ENCODE measurements at regions not wholly inside any gene's neighbourhood (a gene's known extent, or its start where the extent isn't known, plus 50 kb on each side); places are given as distances from the start of the nearest gene placed in this dataset.

DNA sequence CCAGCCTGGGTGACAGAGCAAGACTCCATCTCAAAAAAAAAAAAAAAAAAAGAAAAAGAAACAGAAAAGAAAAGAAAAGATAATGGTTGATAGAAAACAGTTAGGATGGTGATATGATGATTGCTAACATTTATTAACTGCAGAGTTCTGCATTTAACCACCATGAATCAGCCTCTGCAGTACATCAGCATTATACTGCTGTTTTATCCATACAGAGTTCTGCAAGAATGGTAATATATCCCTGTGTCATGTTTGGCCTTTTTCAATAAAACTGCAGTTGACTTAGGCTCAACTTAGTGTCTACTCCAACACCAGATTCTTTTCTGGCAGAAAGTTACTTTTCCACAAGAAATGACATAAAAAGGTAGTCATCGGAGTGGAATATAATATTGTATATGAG is 62.6 kb downstream of the DUSP6 start:
- H3K79me2 ChIP-seq (ENCODE audit: low read length) = no peaks in the 10 kb centered on the region
- H2AFZ ChIP-seq (ENCODE audit: low read length) = no peak overlapping the region
- no peak overlapping the region for H3K9ac ChIP-seq (ENCODE audit: low read length)
- TF ChIP-seq EZH2phosphoT487 (IDR thresholded peaks at IDR 0.05; ENCODE audit: borderline replicate concordance, low read length) (no peak), EZH2 (IDR thresholded peaks at IDR 0.05; ENCODE audit: low read length, unreplicated experiment) (no peak)
- TF ChIP-seq, protein P1, sequence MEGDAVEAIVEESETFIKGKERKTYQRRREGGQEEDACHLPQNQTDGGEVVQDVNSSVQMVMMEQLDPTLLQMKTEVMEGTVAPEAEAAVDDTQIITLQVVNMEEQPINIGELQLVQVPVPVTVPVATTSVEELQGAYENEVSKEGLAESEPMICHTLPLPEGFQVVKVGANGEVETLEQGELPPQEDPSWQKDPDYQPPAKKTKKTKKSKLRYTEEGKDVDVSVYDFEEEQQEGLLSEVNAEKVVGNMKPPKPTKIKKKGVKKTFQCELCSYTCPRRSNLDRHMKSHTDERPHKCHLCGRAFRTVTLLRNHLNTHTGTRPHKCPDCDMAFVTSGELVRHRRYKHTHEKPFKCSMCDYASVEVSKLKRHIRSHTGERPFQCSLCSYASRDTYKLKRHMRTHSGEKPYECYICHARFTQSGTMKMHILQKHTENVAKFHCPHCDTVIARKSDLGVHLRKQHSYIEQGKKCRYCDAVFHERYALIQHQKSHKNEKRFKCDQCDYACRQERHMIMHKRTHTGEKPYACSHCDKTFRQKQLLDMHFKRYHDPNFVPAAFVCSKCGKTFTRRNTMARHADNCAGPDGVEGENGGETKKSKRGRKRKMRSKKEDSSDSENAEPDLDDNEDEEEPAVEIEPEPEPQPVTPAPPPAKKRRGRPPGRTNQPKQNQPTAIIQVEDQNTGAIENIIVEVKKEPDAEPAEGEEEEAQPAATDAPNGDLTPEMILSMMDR (conservative IDR thresholded peaks at IDR 0.05; ENCODE audit: low read depth, low read length) = no peak
- no peaks in the 10 kb centered on the region for H3K27me3 ChIP-seq (ENCODE audit: low read length)
- ATAC-seq (peak; percentile 58), DNase-seq (peak; percentile 18)
- BruUV-seq (replicated peaks) = no TSS peak
- no peak overlapping the region for H3K4me3 ChIP-seq (ENCODE audit: low read length)
- no peaks in the 10 kb centered on the region for H3K36me3 ChIP-seq (ENCODE audit: low read depth, low read length)
- POLR2A ChIA-PET (ENCODE audit: unreplicated experiment) = no interaction called here
- CTCF ChIA-PET = no interaction called here
- no peak overlapping the region for H3K4me2 ChIP-seq (ENCODE audit: low read length)
- H3F3A ChIP-seq (ENCODE audit: low read length, unreplicated experiment) = no peaks in the 10 kb centered on the region
- H3K9me2 ChIP-seq (replicated peaks; ENCODE audit: low read length) = no peaks in the 10 kb centered on the region
- H3K4me1 ChIP-seq (ENCODE audit: insufficient read depth, low read length) = peaks cover 9% of the 10 kb centered on the region
- intact Hi-C loops (cut with micrococcal nuclease) = no loop called here
- no peaks in the 10 kb centered on the region for H3K9me3 ChIP-seq (ENCODE audit: low read length)
- peak overlapping the region; percentile 42; the same call in 1 of the 2 replicates for H3K27ac ChIP-seq (ENCODE audit: low read length)
- no peaks in the 10 kb centered on the region for H4K20me1 ChIP-seq (ENCODE audit: low read length)

DNA sequence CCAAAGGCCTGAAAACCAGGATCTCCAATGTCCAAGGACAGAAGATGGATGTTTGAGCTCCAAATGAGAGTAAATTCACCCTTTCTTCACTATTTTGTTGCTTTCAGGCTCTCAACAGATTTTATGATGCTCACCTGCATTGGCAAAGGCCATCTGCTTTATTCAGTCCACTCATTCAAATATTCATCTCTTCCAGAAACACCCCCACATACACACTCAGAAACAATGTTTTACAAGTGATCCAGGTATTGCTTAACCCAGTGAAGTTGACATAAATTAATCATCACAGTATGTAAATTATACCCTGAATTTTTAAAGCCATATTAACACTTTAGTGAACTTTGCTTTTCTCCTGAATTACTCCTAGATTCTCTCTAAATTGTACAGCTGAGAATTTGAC is 63.3 kb downstream of the DUSP6 start:
- H3K36me3 ChIP-seq (ENCODE audit: low read depth, low read length) = no peaks in the 10 kb centered on the region
- H3K4me3 ChIP-seq (ENCODE audit: low read length) = no peak overlapping the region
- ChIA-PET POLR2A (ENCODE audit: unreplicated experiment) (no interaction called here), CTCF (no interaction called here)
- TF ChIP-seq EZH2phosphoT487 (IDR thresholded peaks at IDR 0.05; ENCODE audit: borderline replicate concordance, low read length) = no peak
- no peak for TF ChIP-seq EZH2 (IDR thresholded peaks at IDR 0.05; ENCODE audit: low read length, unreplicated experiment)
- TF ChIP-seq, protein P1 (conservative IDR thresholded peaks at IDR 0.05; ENCODE audit: low read depth, low read length) = no peak
- BruUV-seq (replicated peaks) = no TSS peak
- no peaks in the 10 kb centered on the region for H3F3A ChIP-seq (ENCODE audit: low read length, unreplicated experiment)
- ATAC-seq = no peak
- no peaks in the 10 kb centered on the region for H4K20me1 ChIP-seq (ENCODE audit: low read length)
- H2AFZ ChIP-seq (ENCODE audit: low read length) = no peak overlapping the region
- H3K27ac ChIP-seq (ENCODE audit: low read length) = peak overlapping the region; percentile 42; the same call in 1 of the 2 replicates
- H3K79me2 ChIP-seq (ENCODE audit: low read length) = no peaks in the 10 kb centered on the region
- no peak overlapping the region for H3K9ac ChIP-seq (ENCODE audit: low read length)
- H3K4me1 ChIP-seq (ENCODE audit: insufficient read depth, low read length) = peaks cover 9% of the 10 kb centered on the region
- H3K9me2 ChIP-seq (replicated peaks; ENCODE audit: low read length) = no peaks in the 10 kb centered on the region
- H3K9me3 ChIP-seq (ENCODE audit: low read length) = no peaks in the 10 kb centered on the region
- intact Hi-C loops (cut with micrococcal nuclease) = no loop called here
- H3K27me3 ChIP-seq (ENCODE audit: low read length) = no peaks in the 10 kb centered on the region
- DNase-seq = no peak
- H3K4me2 ChIP-seq (ENCODE audit: low read length) = no peak overlapping the region

DNA sequence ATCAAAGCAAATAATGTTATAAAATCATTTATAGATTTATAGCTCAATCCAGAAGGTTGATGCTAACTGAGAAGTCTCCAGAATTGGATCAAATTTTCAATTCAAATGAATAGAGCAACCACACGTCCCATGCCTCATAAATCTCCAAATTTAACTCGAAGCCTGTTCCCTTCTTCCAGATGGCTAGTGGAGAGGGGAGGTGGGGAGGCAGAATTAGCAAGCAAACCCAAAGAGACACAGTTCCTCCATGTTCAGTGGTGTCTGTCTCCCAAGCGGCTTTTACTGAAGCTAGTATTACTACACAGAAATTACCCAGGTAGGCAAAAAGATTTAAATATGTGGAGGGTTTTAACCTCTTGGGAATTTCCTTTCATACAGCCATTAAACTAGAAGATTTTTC is 65.8 kb downstream of the DUSP6 start:
- TF ChIP-seq, protein P1 (conservative IDR thresholded peaks at IDR 0.05; ENCODE audit: low read depth, low read length) = no peak
- TF ChIP-seq EZH2phosphoT487 (IDR thresholded peaks at IDR 0.05; ENCODE audit: borderline replicate concordance, low read length) (no peak), EZH2 (IDR thresholded peaks at IDR 0.05; ENCODE audit: low read length, unreplicated experiment) (no peak)
- no peak for ATAC-seq
- H3K4me2 ChIP-seq (ENCODE audit: low read length) = no peak overlapping the region
- ChIA-PET POLR2A (ENCODE audit: unreplicated experiment) (no interaction called here), CTCF (no interaction called here)
- H3F3A ChIP-seq (ENCODE audit: low read length, unreplicated experiment) = no peaks in the 10 kb centered on the region
- no TSS peak for BruUV-seq (replicated peaks)
- H3K4me3 ChIP-seq (ENCODE audit: low read length) = no peak overlapping the region
- peak overlapping the region; percentile 39; the same call in 1 of the 2 replicates for H2AFZ ChIP-seq (ENCODE audit: low read length)
- intact Hi-C loops (cut with micrococcal nuclease) = no loop called here
- no peaks in the 10 kb centered on the region for H3K79me2 ChIP-seq (ENCODE audit: low read length)
- peaks cover 9% of the 10 kb centered on the region for H3K4me1 ChIP-seq (ENCODE audit: insufficient read depth, low read length)
- no peaks in the 10 kb centered on the region for H3K27me3 ChIP-seq (ENCODE audit: low read length)
- no peak overlapping the region for H3K9ac ChIP-seq (ENCODE audit: low read length)
- no peak for DNase-seq
- no peaks in the 10 kb centered on the region for H3K36me3 ChIP-seq (ENCODE audit: low read depth, low read length)
- no peaks in the 10 kb centered on the region for H3K9me3 ChIP-seq (ENCODE audit: low read length)
- no peaks in the 10 kb centered on the region for H4K20me1 ChIP-seq (ENCODE audit: low read length)
- no peak overlapping the region for H3K27ac ChIP-seq (ENCODE audit: low read length)
- no peaks in the 10 kb centered on the region for H3K9me2 ChIP-seq (replicated peaks; ENCODE audit: low read length)
